ENCODE measurements at regions not wholly inside any gene's neighbourhood (a gene's known extent, or its start where the extent isn't known, plus 50 kb on each side); places are given as distances from the start of the nearest gene placed in this dataset.
"Not testable (repeated sequence)": the region's sequence is repeated elsewhere in the genome, so short reads cannot be mapped to it uniquely, and the experiment has no call there.

DNA sequence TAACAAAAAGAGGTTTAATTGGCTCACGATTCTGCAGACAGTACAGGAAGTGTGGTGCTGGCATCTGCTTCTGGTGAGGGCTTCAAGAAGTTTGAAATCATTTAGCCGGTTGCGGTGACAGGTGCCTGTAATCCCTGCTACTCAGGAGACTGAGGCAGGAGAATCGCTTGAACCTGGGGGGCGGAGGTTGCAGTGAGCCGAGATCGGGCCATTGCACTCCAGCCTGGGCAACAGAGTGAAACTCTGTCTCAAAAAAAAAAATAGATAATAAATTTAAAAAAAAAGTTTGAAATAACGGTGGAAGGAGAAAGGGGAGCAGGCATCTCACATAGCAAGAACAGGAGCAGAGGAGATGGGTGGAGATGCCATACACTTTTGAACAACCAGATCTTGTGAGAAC lies 71.9 kb upstream of the TPTE start:
- TF ChIP-seq, protein P1, sequence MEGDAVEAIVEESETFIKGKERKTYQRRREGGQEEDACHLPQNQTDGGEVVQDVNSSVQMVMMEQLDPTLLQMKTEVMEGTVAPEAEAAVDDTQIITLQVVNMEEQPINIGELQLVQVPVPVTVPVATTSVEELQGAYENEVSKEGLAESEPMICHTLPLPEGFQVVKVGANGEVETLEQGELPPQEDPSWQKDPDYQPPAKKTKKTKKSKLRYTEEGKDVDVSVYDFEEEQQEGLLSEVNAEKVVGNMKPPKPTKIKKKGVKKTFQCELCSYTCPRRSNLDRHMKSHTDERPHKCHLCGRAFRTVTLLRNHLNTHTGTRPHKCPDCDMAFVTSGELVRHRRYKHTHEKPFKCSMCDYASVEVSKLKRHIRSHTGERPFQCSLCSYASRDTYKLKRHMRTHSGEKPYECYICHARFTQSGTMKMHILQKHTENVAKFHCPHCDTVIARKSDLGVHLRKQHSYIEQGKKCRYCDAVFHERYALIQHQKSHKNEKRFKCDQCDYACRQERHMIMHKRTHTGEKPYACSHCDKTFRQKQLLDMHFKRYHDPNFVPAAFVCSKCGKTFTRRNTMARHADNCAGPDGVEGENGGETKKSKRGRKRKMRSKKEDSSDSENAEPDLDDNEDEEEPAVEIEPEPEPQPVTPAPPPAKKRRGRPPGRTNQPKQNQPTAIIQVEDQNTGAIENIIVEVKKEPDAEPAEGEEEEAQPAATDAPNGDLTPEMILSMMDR (IDR thresholded peaks at IDR 0.05; ENCODE audit: borderline replicate concordance, extremely low read depth, low read length, poor library complexity, severe bottlenecking), result not testable (repeated sequence)
- TF ChIP-seq EZH2 (IDR thresholded peaks at IDR 0.05; ENCODE audit: borderline replicate concordance, low read depth, low read length, severe bottlenecking), result not testable (repeated sequence)
